GM12878 (cell line): ENCODE measurements at regions not wholly inside any gene's neighbourhood (a gene's known extent, or its start where the extent isn't known, plus 50 kb on each side); places are given as distances from the start of the nearest gene placed in this dataset.

Experiments used
- BCL11A ChIP-seq: IDR thresholded peaks from 2 replicates; pipeline ENCODE4 v1.6.1; 2011; ENCODE audit warnings: low read depth, low read length
- EZH2 ChIP-seq: IDR thresholded peaks from 2 replicates; pipeline ENCODE4 v1.6.1; 2012; ENCODE audit warnings: low read depth, mild to moderate bottlenecking, control low read depth, inconsistent platforms, low read length, borderline replicate concordance; ENCODE audit not compliant: control insufficient read depth
- HDAC6 ChIP-seq: fragments of 200-600 bp; sonication (generic); IDR thresholded peaks from one replicate; pipeline ENCODE4 v1.8.0; 2017; ENCODE audit warnings: antibody characterized with exemption; ENCODE audit not compliant: unreplicated experiment
- RAD21 ChIP-seq: IDR thresholded peaks from 2 replicates; pipeline ENCODE4 v1.6.1; 2011; ENCODE audit warnings: mild to moderate bottlenecking, low read depth, low read length, moderate library complexity; ENCODE audit not compliant: insufficient read depth
- ZBED1 ChIP-seq: IDR thresholded peaks from 2 replicates; pipeline ENCODE4 v1.6.1; 2016; ENCODE audit warnings: borderline replicate concordance
- ZNF274 ChIP-seq: IDR thresholded peaks from one replicate; pipeline ENCODE4 v1.8.0; 2011; ENCODE audit not compliant: insufficient read length, insufficient read depth

DNA sequence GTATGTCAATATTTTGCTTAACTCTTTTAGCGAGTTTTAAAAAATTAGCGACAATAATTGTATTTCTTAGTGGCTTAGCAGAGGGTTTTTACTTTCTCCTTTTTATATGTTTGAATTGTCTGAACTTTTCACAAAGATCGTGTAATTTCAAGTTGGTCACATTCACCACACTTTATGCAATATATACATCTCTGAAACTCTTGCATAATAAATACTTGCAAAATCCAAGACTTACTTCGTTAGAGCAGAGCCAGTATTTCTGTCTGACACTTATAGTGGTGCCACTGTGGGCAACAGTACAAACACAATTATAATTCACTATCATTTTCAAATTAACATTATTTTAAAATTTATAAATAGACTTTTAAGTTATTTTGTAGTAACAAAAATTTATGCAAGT, 62.0 kb downstream of the SUCNR1 start:
- TF ChIP-seq ZNF274 (no peak), EZH2 (no peak), HDAC6 (no peak), RAD21 (no peak), ZBED1 (no peak), BCL11A (no peak)
